H9 (cell line): ENCODE measurements at regions not wholly inside any gene's neighbourhood (a gene's known extent, or its start where the extent isn't known, plus 50 kb on each side); places are given as distances from the start of the nearest gene placed in this dataset.

ENCODE experiments used
- DNase-seq: peaks from one replicate; pipeline ENCODE4 v3.0.0-alpha.2; 2017
- H2AFZ ChIP-seq: one replicate; pipeline ENCODE4 v1.6.1; 2013; ENCODE audit warnings: mild to moderate bottlenecking, low read length, control low read depth, moderate library complexity
- H2AK5ac ChIP-seq: 2 replicates; pipeline ENCODE4 v1.6.1; 2013; ENCODE audit warnings: low read length, control low read depth, mixed read lengths; ENCODE audit not compliant: insufficient read length
- H2BK120ac ChIP-seq: one replicate; pipeline ENCODE4 v1.6.1; 2013; ENCODE audit warnings: low read depth, mild to moderate bottlenecking, low read length, control low read depth, inconsistent platforms; ENCODE audit not compliant: poor library complexity, severe bottlenecking
- H2BK12ac ChIP-seq: 2 replicates; pipeline ENCODE4 v1.6.1; 2013; ENCODE audit warnings: low read length, control low read depth, mixed read lengths, low read depth; ENCODE audit not compliant: insufficient read length
- H2BK15ac ChIP-seq: 2 replicates; pipeline ENCODE4 v1.6.1; 2013; ENCODE audit warnings: low read depth, low read length, control low read depth
- H2BK20ac ChIP-seq: one replicate; pipeline ENCODE4 v1.6.1; 2013; ENCODE audit warnings: low read depth, mild to moderate bottlenecking, low read length, control low read depth, inconsistent platforms; ENCODE audit not compliant: poor library complexity, severe bottlenecking
- H2BK5ac ChIP-seq: 2 replicates; pipeline ENCODE4 v1.6.1; 2013; ENCODE audit warnings: low read length, control low read depth, mixed read lengths; ENCODE audit not compliant: insufficient read length
- H3K14ac ChIP-seq: 2 replicates; pipeline ENCODE4 v1.6.1; 2013; ENCODE audit warnings: low read length, control low read depth; ENCODE audit not compliant: insufficient read depth
- H3K18ac ChIP-seq: 2 replicates; pipeline ENCODE4 v1.6.1; 2013; ENCODE audit warnings: low read depth, mild to moderate bottlenecking, mixed read lengths, low read length, control low read depth; ENCODE audit not compliant: insufficient read length
- H3K23ac ChIP-seq: 2 replicates; pipeline ENCODE4 v1.6.1; 2013; ENCODE audit warnings: low read length, control low read depth, mixed read lengths, low read depth; ENCODE audit not compliant: insufficient read length
- H3K23me2 ChIP-seq: 2 replicates; pipeline ENCODE4 v1.6.1; 2013; ENCODE audit warnings: low read depth, mild to moderate bottlenecking, mixed read lengths, low read length, control low read depth; ENCODE audit not compliant: insufficient read length, poor library complexity, severe bottlenecking
- H3K27ac ChIP-seq: 2 replicates; pipeline ENCODE4 v1.5.1; 2013; ENCODE audit warnings: low read length, control low read depth, mixed read lengths, low read depth; ENCODE audit not compliant: insufficient read length
- H3K27me3 ChIP-seq: 2 replicates; pipeline ENCODE4 v1.6.1; 2013; ENCODE audit warnings: low read length, control low read depth, inconsistent platforms; ENCODE audit not compliant: insufficient read depth
- H3K4ac ChIP-seq: 2 replicates; pipeline ENCODE4 v1.6.1; 2013; ENCODE audit warnings: low read depth, mild to moderate bottlenecking, control low read depth, inconsistent platforms, low read length, moderate library complexity
- H3K4me1 ChIP-seq: 2 replicates; pipeline ENCODE4 v1.6.1; 2013; ENCODE audit warnings: low read length, control low read depth, inconsistent platforms; ENCODE audit not compliant: insufficient read depth
- H3K4me2 ChIP-seq: 2 replicates; pipeline ENCODE4 v1.6.1; 2013; ENCODE audit warnings: low read length, control low read depth, mixed read lengths; ENCODE audit not compliant: insufficient read length, insufficient read depth
- H3K56ac ChIP-seq: 2 replicates; pipeline ENCODE4 v1.6.1; 2013; ENCODE audit warnings: low read depth, mild to moderate bottlenecking, mixed read lengths, low read length, control low read depth; ENCODE audit not compliant: insufficient read length
- H3K79me1 ChIP-seq: 2 replicates; pipeline ENCODE4 v1.6.1; 2013; ENCODE audit warnings: low read depth, mild to moderate bottlenecking, moderate library complexity, low read length, control low read depth, inconsistent platforms; ENCODE audit not compliant: insufficient read depth, poor library complexity, severe bottlenecking
- H3K79me2 ChIP-seq: 2 replicates; pipeline ENCODE4 v1.6.1; 2013; ENCODE audit warnings: low read length, control low read depth, inconsistent platforms; ENCODE audit not compliant: insufficient read depth
- H3K9ac ChIP-seq: 2 replicates; pipeline ENCODE4 v1.6.1; 2013; ENCODE audit warnings: low read length, control low read depth, mixed read lengths; ENCODE audit not compliant: insufficient read length; ENCODE audit errors: extremely low read depth
- H3K9me3 ChIP-seq: one replicate; pipeline ENCODE4 v1.6.1; 2013; ENCODE audit warnings: low read depth, low read length, inconsistent platforms; ENCODE audit not compliant: control insufficient read depth
- H3T11ph ChIP-seq: one replicate; pipeline ENCODE4 v1.6.1; 2013; ENCODE audit warnings: mild to moderate bottlenecking, low read length, control low read depth, inconsistent platforms
- H4K20me1 ChIP-seq: one replicate; pipeline ENCODE4 v1.6.1; 2013; ENCODE audit not compliant: control insufficient read depth, insufficient read length, insufficient read depth
- H4K5ac ChIP-seq: 2 replicates; pipeline ENCODE4 v1.6.1; 2013; ENCODE audit warnings: low read depth, mild to moderate bottlenecking, mixed read lengths, low read length, control low read depth; ENCODE audit not compliant: insufficient read length
- H4K8ac ChIP-seq: replicated peaks from 2 replicates; pipeline ENCODE4 v1.6.1; 2013; ENCODE audit warnings: low read length, control low read depth, mixed read lengths, low read depth; ENCODE audit not compliant: insufficient read length
- H4K91ac ChIP-seq: 2 replicates; pipeline ENCODE4 v1.6.1; 2013; ENCODE audit warnings: low read depth, mild to moderate bottlenecking, moderate library complexity, mixed read lengths, low read length, control low read depth; ENCODE audit not compliant: insufficient read length
- H3K27ac Mint-ChIP-seq, 3 experiments: 2 replicates in 2 of 3; 3 replicates in 1 of 3; pipeline ENCODE4 v1.8.0; 2020 to 2021; ENCODE audit warnings: mixed read lengths in 3 of 3, mild to moderate bottlenecking in 1 of 3, moderate library complexity in 1 of 3
- H3K27me3 Mint-ChIP-seq: 2 replicates; pipeline ENCODE4 v1.8.0; 2021; ENCODE audit warnings: low read depth, mild to moderate bottlenecking, moderate library complexity, mixed read lengths
- H3K36me3 Mint-ChIP-seq, 3 experiments: 2 replicates in 2 of 3; 3 replicates in 1 of 3; pipeline ENCODE4 v1.8.0; 2020 to 2021; ENCODE audit warnings: low read depth in 3 of 3, mixed read lengths in 3 of 3; ENCODE audit not compliant: insufficient read depth in 1 of 3
- H3K4me1 Mint-ChIP-seq, 2 experiments: 2 replicates each; pipeline ENCODE4 v1.8.0; 2020; ENCODE audit warnings: mixed read lengths in 2 of 2
- H3K4me3 Mint-ChIP-seq, 2 experiments: 2 replicates in 1 of 2; 3 replicates in 1 of 2; pipeline ENCODE4 v1.8.0; 2020 to 2021; ENCODE audit warnings: mild to moderate bottlenecking in 2 of 2, mixed read lengths in 2 of 2, moderate library complexity in 1 of 2
- H3K9me3 Mint-ChIP-seq, 2 experiments: 2 replicates in 1 of 2; 3 replicates in 1 of 2; pipeline ENCODE4 v1.8.0; 2020; ENCODE audit warnings: mild to moderate bottlenecking in 2 of 2, mixed read lengths in 2 of 2, moderate library complexity in 1 of 2
- TF ChIP-seq, protein P1 (sequence below): fragments of 200-600 bp; sonication (generic); conservative IDR thresholded peaks from 3 replicates; pipeline ENCODE4 v1.8.0; 2021; ENCODE audit warnings: antibody characterized with exemption, mild to moderate bottlenecking

DNA sequence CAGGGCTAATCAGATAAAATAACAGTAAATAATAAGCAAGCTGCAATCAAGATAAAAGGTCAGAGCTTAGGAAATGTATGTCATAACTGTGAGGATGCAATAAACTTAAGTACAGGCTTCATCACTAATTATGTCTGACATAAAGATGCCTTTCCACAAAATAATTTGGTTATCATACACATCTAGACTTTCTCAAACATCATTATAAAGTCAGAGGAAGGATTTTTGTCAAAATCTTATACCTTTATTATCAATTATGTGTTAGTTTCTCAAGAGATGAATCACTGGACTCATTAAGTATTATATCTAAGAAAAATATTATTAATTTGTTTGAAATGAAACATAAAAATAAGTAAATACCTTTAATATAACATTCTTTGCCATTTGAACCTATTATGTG, 695.4 kb upstream of the INTU start:
- Mint-ChIP-seq H3K36me3 (no peaks in the 10 kb centered on the region), H3K4me1 (no peaks in the 10 kb centered on the region), H3K9me3 (no peaks in the 10 kb centered on the region), H3K4me3 (no peak overlapping the region), H3K27ac (no peak overlapping the region), H3K27me3 (no peaks in the 10 kb centered on the region; the same call in 1 of the 2 replicates)
- Histone ChIP-seq H3K27me3 (no peaks in the 10 kb centered on the region), H3K4me2 (no peak overlapping the region), H3T11ph (no peak overlapping the region), H2BK120ac (no peak overlapping the region), H3K4ac (no peak overlapping the region), H3K56ac (no peak overlapping the region), H3K18ac (no peak overlapping the region), H2AFZ (no peak overlapping the region), H3K79me1 (no peaks in the 10 kb centered on the region), H2BK20ac (no peak overlapping the region), H2BK5ac (no peak overlapping the region), H2AK5ac (no peak overlapping the region), H3K79me2 (no peaks in the 10 kb centered on the region), H2BK12ac (no peak overlapping the region), H2BK15ac (no peak overlapping the region), H3K14ac (no peak overlapping the region), H4K8ac (no peak overlapping the region), H4K91ac (no peak overlapping the region), H3K9me3 (no peaks in the 10 kb centered on the region), H3K23ac (no peak overlapping the region), H4K5ac (no peak overlapping the region), H3K23me2 (no peaks in the 10 kb centered on the region), H4K20me1 (no peaks in the 10 kb centered on the region), H3K4me1 (no peaks in the 10 kb centered on the region), H3K9ac (no peak overlapping the region), H3K27ac (no peak overlapping the region)
- TF ChIP-seq, protein P1, sequence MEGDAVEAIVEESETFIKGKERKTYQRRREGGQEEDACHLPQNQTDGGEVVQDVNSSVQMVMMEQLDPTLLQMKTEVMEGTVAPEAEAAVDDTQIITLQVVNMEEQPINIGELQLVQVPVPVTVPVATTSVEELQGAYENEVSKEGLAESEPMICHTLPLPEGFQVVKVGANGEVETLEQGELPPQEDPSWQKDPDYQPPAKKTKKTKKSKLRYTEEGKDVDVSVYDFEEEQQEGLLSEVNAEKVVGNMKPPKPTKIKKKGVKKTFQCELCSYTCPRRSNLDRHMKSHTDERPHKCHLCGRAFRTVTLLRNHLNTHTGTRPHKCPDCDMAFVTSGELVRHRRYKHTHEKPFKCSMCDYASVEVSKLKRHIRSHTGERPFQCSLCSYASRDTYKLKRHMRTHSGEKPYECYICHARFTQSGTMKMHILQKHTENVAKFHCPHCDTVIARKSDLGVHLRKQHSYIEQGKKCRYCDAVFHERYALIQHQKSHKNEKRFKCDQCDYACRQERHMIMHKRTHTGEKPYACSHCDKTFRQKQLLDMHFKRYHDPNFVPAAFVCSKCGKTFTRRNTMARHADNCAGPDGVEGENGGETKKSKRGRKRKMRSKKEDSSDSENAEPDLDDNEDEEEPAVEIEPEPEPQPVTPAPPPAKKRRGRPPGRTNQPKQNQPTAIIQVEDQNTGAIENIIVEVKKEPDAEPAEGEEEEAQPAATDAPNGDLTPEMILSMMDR = no peak
- DNase-seq = no peak
